ENCODE measurements at regions not wholly inside any gene's neighbourhood (a gene's known extent, or its start where the extent isn't known, plus 50 kb on each side); places are given as distances from the start of the nearest gene placed in this dataset.

- H3K27ac ChIP-seq, result no peak overlapping the region
- TF ChIP-seq CTCF (IDR thresholded peaks at IDR 0.05) (no peak), ZFX (IDR thresholded peaks at IDR 0.05; ENCODE audit: borderline replicate concordance) (no peak)
These were observed 63.3 kb upstream of the ZFAND5 start for GRCh38 chr9:72428329-72428728.

- no peak for TF ChIP-seq CTCF (IDR thresholded peaks at IDR 0.05)
- TF ChIP-seq ZFX (IDR thresholded peaks at IDR 0.05; ENCODE audit: borderline replicate concordance), result no peak
- no peak overlapping the region for H3K27ac ChIP-seq
These were observed 62.8 kb upstream of the ZFAND5 start for GRCh38 chr9:72427801-72428200.

GRCh38 chr9:72424131-72424530, 59.1 kb upstream of the ZFAND5 start:
- no peak overlapping the region for H3K27ac ChIP-seq
- no peak for TF ChIP-seq ZFX (IDR thresholded peaks at IDR 0.05; ENCODE audit: borderline replicate concordance)
- no peak for TF ChIP-seq CTCF (IDR thresholded peaks at IDR 0.05)

- TF ChIP-seq ZFX (IDR thresholded peaks at IDR 0.05; ENCODE audit: borderline replicate concordance) (no peak), CTCF (IDR thresholded peaks at IDR 0.05) (no peak)
- H3K27ac ChIP-seq, result no peak overlapping the region
These were observed 57.2 kb upstream of the ZFAND5 start for GRCh38 chr9:72422214-72422613.

GRCh38 chr9:72420783-72421182, 55.8 kb upstream of the ZFAND5 start:
- H3K27ac ChIP-seq, result no peak overlapping the region
- TF ChIP-seq ZFX (IDR thresholded peaks at IDR 0.05; ENCODE audit: borderline replicate concordance) (no peak), CTCF (IDR thresholded peaks at IDR 0.05) (no peak)

- TF ChIP-seq ZFX (IDR thresholded peaks at IDR 0.05; ENCODE audit: borderline replicate concordance) (no peak), CTCF (IDR thresholded peaks at IDR 0.05) (no peak)
- no peak overlapping the region for H3K27ac ChIP-seq
These were observed 50.9 kb upstream of the ZFAND5 start for GRCh38 chr9:72415948-72416347.

- no peak for TF ChIP-seq CTCF (IDR thresholded peaks at IDR 0.05)
- no peak for TF ChIP-seq ZFX (IDR thresholded peaks at IDR 0.05; ENCODE audit: borderline replicate concordance)
- H3K27ac ChIP-seq, result no peak overlapping the region
These were observed 50.2 kb upstream of the ZFAND5 start for GRCh38 chr9:72415163-72415562.

All from 22Rv1 (cell line).